Thyroid gland (tissue), 4 donors: ENCODE measurements at regions not wholly inside any gene's neighbourhood (a gene's known extent, or its start where the extent isn't known, plus 50 kb on each side); places are given as distances from the start of the nearest gene placed in this dataset.

Experiments used
- CTCF ChIP-seq, 6 experiments: fragments of 200-600 bp in 3 of 6; fragments of 450-650 bp in 3 of 6; sonication (generic) in 3 of 6; IDR thresholded peaks; one replicate each; pipeline ENCODE4 v1.5.1; 2016 to 2019; ENCODE audit warnings: antibody characterized with exemption in 6 of 6, mild to moderate bottlenecking in 2 of 6, inconsistent platforms in 1 of 6, moderate library complexity in 1 of 6
- POLR2A ChIP-seq, 2 donors: fragments of 450-650 bp; IDR thresholded peaks; one replicate each; pipeline ENCODE4 v1.6.1; 2017; ENCODE audit warnings: antibody characterized with exemption in 2 of 2, mild to moderate bottlenecking in 2 of 2, moderate library complexity in 1 of 2

- no peak for TF ChIP-seq CTCF (IDR thresholded peaks at IDR 0.05)
- TF ChIP-seq POLR2A (IDR thresholded peaks at IDR 0.05): no peak
Measured at GRCh38 chr12:126982707-126983106, 1284.3 kb upstream of the TMEM132C start.
